Anterior cingulate cortex (tissue), 58 donors: ENCODE measurements at regions not wholly inside any gene's neighbourhood (a gene's known extent, or its start where the extent isn't known, plus 50 kb on each side); places are given as distances from the start of the nearest gene placed in this dataset.
A peak's percentile ranks its signal among the peaks of the same experiment; 100 is the strongest.

Experiments
- DNase-seq, 58 donors: peaks; one replicate each; lab custom pipeline; 2025; lab: John Stamatoyannopoulos, UW

DNA sequence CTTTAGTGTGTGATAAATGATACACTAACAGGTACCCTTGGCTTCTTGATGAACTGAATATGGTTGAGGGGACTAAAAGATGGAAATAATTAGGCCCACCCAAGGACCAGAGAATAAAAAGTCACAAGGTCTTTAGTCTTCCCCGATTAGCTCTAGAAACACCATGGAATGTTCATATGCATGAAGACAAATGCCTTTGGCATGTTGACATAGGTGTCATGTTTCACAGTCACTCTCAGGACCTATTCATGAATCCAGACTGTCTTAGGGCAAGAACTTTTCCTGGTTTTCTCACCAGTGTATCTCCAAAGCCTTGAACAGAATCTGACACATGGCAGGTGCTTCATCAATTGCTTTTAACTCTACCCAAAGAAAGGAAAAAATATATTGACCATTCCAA, 412.8 kb downstream of the AJAP1 start:
- DNase-seq: no peak

DNA sequence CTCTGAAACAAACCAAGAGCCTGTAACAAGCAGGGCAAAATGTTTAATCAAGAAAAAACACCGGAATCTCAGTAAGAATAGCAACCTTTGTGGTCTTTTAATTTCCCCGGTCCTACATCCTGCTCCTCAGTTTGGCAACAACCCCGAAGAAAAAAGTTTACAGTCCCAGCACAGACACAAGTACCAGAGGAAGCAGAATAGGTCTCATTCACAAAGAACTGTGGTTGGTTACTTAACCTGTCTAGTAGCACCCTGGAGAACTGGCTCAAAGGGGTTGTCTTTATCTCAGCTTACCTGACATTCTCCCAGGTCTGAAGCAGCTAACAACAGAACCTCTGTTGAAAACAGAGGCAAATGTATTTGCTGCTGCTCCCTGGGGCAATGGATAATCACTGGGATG, 399.3 kb downstream of the AJAP1 start:
- no peak for DNase-seq

DNA sequence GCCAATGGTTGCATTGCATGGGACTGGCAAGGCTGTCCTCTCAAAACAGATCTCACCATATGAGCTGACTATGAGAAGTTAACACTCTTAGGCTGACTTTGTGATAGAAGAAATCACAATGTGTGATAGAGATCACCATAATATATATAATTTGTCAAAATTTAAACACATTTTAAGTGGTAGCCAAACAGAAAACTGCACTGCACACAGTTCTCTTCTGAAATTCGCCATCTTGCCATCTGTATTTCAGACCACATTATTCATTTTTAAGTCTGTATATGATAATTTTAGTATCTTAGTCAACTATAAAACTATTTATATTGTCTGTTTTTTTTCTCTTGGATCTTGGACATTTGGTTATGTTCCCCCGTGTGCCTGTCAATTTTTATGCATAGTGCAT, 374.7 kb downstream of the AJAP1 start:
- no peak for DNase-seq

DNA sequence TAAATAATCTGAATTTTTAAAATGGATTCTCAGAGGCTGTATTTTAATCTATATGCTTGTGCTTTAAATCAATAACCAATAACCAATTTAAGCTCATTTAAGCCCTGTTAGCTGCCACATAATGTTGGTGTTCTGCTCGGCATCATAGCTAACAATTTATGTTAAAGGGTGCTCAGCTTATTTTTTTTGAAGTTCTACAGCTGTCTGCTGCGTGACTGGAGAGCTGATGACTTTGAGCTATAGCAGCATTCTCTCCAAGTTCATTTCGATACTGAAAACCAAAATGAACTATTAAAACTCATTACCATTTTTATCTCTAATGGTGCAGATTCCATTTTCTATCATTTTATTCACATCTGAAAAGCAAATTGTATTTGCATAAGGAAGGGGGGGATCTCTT, 357.8 kb downstream of the AJAP1 start:
- no peak for DNase-seq

DNA sequence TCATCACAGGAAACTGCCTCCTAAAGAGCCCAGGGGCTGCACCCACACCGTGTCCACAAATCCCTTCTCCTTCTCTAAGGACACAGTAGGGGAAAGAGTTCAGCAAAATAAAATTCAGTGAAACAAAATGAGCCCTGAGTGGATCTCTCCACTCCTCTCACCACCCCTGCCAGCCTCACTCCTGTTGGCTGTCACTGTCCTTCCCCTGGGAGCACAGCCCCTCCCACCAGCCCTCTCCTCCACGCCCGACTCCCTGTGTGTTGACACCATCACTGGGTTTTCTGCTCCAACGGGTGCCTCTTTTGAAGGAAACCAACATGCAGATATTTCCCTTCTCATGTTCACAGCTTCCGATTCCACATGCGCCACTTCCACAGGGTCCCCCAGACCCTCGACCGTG, 356.2 kb downstream of the AJAP1 start:
- no peak for DNase-seq

DNA sequence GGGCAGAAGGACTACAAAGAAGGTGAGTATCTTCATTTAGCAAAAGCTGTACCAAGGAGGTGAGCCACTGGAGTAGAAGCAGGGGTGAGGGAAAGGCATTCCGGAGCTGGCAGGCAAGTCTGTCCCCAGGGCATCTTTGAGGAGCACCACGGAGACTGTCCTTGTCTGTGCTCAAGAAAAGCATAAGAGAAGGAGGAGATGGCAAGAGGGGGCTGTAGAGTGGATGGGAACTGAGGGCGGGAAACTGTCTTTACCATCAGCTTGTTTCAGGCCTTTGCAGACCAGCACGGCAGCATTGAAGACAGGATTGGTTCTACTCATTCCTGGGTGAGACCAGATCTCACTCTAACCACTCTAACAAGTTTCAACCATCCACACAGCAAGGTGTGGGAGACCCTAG, 355.8 kb downstream of the AJAP1 start:
- no peak for DNase-seq

DNA sequence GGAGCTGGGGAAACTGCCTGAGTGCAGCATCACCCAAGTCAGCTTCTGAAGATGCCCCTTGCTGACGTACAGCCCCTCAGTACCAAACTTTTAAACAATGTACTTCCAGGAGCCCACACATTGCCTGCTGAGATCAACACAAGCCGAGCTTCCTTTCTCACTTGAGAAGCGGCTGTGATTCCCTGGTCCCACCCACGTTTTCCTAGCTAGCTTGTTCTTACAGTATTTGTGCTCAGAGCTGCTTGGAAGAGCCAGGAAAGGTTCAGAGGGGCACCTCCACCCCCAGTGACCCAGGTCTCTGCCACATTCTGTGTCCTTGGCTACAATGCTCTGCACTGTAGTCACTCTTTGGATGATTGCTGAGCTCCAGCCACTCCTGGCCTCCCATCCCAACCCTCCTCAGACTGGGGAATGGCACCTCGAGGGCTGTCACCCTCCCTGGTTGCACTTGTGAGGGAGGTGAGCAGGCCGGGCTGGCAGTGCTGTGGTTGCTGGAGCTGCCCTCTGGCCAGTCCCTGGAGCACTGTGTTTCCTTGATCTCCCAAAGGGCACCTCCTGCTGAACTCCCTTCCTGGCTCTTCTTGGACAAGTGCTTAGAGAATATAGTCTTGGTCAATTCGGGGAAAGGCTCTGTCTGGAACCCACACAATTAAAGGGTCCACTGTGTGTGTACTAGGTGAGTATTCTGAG, 355.1 kb downstream of the AJAP1 start:
- DNase-seq: peak in 7 of 58 donors; percentile 1 to 15 (median 5)

DNA sequence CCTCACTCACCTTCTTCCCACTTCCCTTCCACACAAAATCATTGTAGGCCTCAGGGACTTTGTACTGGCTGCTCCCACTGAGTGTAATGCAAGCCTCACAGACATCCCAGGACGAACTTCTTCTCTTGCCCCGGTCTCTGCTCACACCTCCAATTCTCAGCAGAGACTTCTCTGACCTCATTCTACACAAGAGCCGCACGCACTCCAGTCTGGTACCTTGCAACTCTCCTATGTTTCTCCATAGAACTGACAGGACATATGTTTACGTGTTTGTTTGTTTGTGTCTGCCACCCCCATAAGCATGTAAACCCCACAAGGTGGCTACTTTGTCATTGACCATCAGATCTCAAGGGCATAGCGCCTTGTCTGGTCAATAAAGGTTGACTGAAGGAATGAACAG, 350.8 kb downstream of the AJAP1 start:
- DNase-seq: no peak

DNA sequence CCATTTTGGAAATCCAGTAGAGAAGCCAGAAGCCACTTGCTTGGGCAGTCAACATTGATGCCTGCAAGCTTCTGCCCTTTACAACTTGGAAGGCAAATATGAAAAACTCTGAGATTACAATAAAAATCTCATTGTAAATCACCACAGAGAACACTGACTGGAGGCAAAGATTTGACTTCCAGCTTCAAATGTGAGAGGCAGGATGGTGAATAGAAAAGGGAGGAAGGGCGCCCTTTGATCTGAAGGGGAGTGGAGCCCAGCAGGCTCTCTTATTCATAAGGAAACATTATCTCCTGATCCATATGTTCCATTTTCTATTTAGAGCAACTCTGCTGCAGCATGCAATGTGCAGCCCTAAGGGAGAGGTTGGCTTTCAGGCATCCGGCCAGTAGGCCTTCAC, 348.3 kb downstream of the AJAP1 start:
- no peak for DNase-seq

DNA sequence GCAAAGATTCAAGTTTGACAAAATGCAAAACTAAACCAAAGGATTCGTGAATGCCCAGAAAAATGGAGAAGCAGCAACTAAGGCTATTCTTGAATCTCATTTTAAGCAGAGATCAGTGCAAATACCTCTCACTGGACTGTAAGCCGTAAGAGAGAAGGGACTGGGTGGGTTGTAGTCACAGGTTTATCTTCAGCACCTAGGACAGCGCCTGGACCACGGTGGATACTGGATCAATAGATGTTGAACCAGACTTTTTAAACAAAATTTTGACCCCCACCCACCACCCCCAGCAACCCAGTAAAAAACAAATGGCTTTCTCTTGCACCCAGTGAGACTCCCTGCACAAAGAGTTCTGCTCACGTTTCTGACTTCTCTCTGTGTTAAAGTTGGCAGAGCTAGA, 347.1 kb downstream of the AJAP1 start:
- DNase-seq: no peak

DNA sequence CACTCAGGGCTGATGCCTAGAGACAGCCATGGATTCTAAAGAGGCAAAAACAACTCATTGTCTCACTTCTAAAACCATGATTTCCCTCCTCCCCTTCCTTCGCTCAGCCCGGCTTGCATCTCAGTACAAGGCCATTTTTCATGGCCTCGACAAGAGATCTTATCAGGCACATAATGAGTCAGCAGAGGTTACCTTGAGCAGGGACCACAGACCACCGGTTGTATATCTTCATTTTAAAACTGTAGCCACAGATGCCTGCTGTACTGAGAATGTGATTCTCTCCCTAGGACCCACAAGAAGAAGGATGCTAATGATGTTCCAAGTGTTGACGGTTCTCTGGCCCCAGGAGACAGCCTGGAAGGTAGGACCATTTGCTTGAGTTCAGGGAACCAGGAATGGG, 331.9 kb downstream of the AJAP1 start:
- DNase-seq: no peak

DNA sequence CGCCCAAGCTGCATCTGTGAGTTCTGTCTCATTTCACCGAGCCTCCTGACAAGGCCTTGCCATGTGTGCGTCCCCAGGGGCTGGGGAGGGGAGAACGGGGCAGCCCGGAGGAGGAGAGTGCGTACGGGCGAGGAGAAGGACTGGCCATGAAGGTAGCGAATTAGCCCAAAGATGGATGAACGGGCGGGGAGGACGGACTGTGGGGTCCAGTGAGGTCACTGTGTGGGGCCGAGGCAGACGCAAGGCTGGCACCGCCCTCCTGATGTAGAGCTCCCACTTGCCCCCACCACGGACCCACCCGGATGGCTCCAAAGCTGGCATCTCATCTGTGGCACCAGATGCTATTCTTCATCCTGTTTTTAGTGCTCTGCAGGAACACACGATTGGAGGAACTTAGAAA, 330.4 kb downstream of the AJAP1 start:
- no peak for DNase-seq

DNA sequence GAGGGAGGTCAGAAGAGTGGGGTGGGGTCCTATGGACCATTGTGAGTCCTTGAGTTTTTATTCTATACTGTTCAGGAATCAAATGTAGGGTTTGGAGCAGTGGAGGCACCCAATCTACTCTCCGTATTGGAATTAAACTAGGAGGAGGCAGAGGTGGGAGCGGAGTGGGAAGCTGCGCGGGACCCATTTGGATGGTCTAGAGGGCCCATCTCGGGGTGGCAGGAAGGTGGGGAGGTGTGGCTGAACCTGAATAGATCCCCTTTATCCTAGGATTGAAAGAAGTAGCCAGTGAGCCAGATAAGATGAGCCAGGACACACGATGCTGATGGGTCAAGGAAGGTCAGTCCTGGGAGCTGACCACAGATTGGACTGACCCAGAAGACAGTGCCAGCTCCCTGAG, 325.8 kb downstream of the AJAP1 start:
- DNase-seq: no peak

DNA sequence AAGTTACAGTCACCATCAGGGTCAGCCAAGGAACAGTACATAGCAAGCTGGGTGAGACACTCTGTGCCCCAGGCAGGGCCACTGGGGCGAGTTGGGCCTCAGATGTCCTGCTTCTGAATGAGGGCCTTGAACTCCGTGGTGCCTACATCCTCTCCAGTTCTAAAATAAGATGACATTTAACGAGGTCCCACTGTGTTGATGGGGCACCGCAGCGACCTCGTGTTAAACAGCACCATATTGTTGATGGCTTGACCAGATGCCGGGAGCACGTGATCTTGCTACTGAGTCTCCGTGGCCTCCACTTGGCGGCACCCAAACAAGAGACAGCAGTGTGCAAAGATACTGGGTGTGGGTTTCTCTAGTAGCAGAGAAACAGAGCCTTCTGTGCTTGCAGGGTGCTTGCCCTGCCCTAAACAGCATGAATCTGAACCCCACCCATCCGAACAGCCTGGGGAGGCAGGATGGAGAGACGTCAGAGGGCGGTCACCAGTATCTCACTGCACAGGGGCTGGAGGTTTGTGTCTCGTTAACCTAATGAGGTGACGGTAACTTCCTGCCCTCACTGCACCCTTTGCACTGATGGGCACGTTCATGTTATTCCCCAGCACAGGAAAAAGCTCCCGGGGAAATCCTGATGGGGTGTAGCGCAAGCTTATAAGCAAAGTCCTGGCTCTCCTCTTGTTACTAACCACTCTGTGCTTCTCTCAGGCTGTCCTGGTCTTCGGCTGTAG, 324.4 kb downstream of the AJAP1 start:
- DNase-seq: no peak

DNA sequence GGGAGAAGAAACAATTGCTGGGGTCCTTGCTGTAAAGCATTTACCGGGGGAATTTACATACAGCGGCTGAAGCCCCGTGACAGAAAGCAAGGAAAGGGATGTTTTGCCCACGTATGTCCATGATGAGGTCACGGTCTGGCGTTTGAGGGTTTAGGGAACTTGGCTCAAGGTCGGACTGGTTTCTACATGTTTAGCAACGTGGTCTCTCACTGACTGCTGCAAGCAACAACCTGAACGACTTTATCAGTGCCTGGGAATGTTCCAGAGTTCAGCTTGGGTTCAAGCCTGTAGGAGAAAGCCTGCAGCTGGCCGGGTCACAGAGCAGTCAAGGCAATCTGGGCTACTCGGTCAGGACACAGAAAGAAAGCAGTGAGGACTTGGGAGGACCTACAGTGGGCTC, 323.3 kb downstream of the AJAP1 start:
- DNase-seq: no peak

DNA sequence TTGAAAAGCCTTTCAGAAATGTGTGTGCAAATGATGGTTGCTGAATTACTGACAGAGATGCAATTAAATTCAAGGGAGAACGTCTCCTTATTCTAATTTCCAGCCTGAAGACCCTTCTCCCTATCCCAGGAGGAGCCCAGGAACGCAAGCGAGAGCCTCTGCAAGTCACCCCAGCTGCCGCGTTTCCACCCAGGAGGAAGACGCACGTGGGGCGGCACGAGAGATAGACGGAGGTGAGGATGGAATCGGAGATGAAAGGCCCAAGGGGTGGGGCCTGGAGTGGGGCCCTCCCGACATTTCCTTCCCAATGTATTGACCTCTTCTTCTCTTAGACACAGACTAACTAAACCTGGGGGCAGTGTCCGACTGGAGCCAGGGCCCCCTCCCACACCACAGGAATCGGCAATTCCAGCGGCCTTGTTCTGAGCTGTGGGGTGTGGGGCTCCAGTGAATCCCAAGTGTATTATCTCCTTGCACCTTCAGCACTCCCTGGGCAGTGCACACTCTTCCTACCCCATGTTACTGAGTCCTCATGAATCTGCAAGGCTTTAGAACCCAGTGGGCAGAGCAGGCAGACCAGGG, 322.5 kb downstream of the AJAP1 start:
- DNase-seq: no peak

DNA sequence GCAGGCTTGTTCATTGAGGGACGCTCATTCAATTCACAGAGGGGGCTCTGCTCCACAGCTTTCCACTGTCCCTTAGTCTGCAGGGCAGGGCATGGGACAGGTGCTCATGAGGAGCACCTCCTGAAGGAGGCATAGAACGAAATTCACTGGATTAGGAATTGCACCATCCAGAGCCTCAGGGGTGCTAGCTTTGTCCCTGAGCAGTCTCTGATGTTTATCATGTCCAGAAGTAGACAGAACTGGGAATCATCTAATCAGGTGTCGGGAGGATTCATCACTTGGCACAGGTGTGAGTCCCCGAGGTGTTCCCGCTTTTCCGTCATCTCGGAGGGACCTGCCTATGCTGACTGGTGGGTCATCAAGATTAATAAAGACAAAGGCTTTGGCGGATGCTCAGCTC, 321.4 kb downstream of the AJAP1 start:
- no peak for DNase-seq

DNA sequence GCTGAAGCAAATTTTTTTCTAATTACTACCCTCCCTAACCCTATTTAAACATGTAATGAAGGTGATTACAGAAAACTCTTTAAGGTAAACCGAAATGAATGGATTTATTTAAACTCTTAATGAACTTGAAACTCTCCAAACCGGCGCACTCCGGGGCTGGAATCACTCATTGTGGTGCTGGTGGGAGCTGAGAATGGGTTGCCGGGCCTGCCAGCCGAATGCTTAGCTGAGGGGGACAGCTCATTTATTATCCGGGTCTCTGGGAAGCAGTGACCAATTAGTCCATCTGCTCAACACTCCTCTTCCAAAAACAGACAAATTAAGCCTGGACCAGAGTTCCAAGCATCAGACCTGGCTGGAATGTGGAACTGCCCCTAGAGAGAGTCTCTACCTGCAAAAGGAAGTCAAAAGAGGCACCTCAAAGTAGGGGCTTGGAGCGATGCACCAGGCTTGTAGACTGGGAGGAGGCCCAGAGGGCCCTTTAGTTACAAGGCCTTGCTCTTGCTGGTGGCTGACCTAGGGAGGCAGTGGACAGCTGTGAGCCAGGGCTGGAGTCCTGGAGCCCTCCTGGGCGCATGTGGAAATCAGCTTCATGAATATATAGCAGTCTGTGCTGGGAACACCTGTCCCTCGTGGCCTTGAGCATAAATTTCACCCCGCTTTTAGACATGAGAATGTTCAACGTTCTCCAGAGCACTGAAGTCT, 320.7 kb downstream of the AJAP1 start:
- no peak for DNase-seq

DNA sequence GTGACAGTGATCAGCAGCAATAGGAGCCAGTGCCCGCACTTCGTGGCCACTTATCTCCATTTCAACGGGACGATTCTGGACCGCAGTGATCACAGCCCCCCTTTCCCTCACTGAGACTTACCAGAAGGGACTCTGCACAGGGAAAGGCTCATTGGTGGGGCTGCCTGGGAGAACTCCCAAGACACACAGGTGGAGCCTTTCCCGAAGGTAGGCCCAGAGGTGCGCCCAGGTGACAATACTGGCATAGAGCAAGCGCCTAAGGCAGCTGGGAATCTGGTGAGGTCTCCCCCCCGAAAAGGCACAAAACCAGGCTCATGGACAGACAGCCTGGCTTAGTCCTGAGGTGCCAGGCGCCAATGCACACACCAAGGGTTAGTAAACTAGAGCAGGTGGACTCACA, 318.9 kb downstream of the AJAP1 start:
- no peak for DNase-seq

DNA sequence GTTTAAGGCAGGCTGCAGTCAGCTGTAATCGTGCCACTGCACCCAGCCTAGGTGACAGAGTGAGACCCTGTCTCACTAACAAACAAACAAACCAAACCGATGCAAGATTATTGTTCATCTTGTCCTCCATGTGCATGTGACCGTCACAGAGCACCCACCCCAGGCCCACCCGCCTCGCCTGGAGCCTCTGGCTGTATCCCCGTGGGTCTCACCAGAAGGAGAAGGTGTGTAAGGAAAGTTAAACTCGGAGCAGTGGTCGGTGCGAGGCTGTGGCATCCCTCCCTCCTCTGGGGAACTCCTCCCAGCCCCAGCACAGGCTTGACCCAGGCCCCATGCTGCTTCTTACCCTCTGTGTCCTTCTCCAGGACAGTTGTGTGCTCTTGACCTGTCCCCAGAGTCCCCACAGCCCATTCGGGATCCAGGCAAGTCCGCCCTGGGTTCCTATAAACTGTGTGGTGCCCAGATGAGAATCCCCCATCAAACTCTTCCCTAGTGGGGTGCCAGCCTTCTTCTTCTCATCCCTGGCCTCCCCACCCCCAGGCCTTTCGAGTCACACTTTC, 318.4 kb downstream of the AJAP1 start:
- no peak for DNase-seq

DNA sequence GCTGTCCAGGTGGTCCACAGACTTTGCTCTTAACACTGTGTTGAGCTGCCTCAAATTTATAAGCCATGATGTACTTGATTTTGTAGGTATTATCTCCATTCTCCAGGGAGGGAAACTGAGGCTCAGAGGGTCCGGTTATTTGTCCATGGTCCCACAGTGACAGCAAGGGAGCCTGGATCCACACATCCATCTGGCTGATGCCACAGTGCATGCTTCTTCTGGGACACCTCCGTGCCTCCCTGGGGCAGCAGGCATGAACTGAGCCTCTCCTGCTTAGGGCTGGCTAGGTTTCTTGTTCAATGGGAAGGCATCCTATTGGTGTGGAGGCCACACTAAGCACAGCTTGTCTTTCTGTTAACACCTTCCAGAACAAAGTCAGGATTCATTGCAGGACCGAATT, 317.3 kb downstream of the AJAP1 start:
- DNase-seq: no peak
